Common myeloid progenitor, CD34-positive (primary cell): ENCODE measurements at regions not wholly inside any gene's neighbourhood (a gene's known extent, or its start where the extent isn't known, plus 50 kb on each side); places are given as distances from the start of the nearest gene placed in this dataset.
"Not testable (repeated sequence)": the region's sequence is repeated elsewhere in the genome, so short reads cannot be mapped to it uniquely, and the experiment has no call there.

Source experiments
- CTCF ChIA-PET: fragments of 350-600 bp; sonication (Branson Sonifier 250); formaldehyde crosslinking; loops from one replicate; lab custom pipeline; 2021; ENCODE audit warnings: antibody characterized with exemption; lab: Charles Lee
- POLR2A ChIA-PET: fragments of 350-600 bp; sonication (Branson Sonifier 250); formaldehyde crosslinking; loops from one replicate; lab custom pipeline; 2021; ENCODE audit warnings: antibody characterized with exemption; lab: Charles Lee
- DNase-seq, 3 donors: peaks; one replicate each; pipeline versions ENCODE4 v3.0.0 to v3.0.0-alpha.2; 2013
- H3K27ac ChIP-seq, 2 experiments: 1 replicate in 1 of 2; 2 replicates in 1 of 2; pipeline ENCODE4 v1.7.0; 2013; ENCODE audit warnings: inconsistent platforms in 2 of 2, low read length in 2 of 2, mild to moderate bottlenecking in 2 of 2, low read depth in 1 of 2, moderate library complexity in 1 of 2; ENCODE audit not compliant: severe bottlenecking in 2 of 2, insufficient read depth in 1 of 2, poor library complexity in 1 of 2
- H3K27me3 ChIP-seq, 5 experiments: replicated peaks in 2 of 5; 1 replicate in 3 of 5; 2 replicates in 2 of 5; pipeline versions ENCODE4 v1.6.1 to v1.7.0; 2013; ENCODE audit warnings: low read length in 4 of 5, mild to moderate bottlenecking in 2 of 5, moderate library complexity in 2 of 5, inconsistent platforms in 1 of 5; ENCODE audit not compliant: insufficient read depth in 5 of 5, control insufficient read depth in 4 of 5
- H3K36me3 ChIP-seq, 4 experiments: 1 replicate in 2 of 4; 2 replicates in 2 of 4; pipeline versions ENCODE4 v1.6.1 to v1.7.0; 2013; ENCODE audit warnings: low read length in 3 of 4, control low read depth in 1 of 4, mild to moderate bottlenecking in 1 of 4; ENCODE audit not compliant: control insufficient read depth in 4 of 4, insufficient read depth in 4 of 4
- H3K4me1 ChIP-seq, 4 experiments: 1 replicate in 3 of 4; 2 replicates in 1 of 4; pipeline versions ENCODE4 v1.6.1 to v1.7.1; 2013; ENCODE audit warnings: low read length in 3 of 4, mild to moderate bottlenecking in 3 of 4, control low read depth in 1 of 4, inconsistent platforms in 1 of 4, moderate library complexity in 1 of 4; ENCODE audit not compliant: control insufficient read depth in 4 of 4, insufficient read depth in 4 of 4; ENCODE audit errors: control extremely low read depth in 1 of 4
- H3K4me3 ChIP-seq, 7 experiments: 1 replicate in 4 of 7; 2 replicates in 3 of 7; pipeline versions ENCODE4 v1.5.1 to v1.7.0; 2013; ENCODE audit warnings: mild to moderate bottlenecking in 7 of 7, low read length in 6 of 7, moderate library complexity in 6 of 7, inconsistent platforms in 2 of 7, low read depth in 2 of 7, control low read depth in 1 of 7; ENCODE audit not compliant: insufficient read depth in 4 of 7, control insufficient read depth in 1 of 7; ENCODE audit errors: extremely low read depth in 1 of 7
- H3K9me3 ChIP-seq, 5 experiments: 1 replicate in 4 of 5; 2 replicates in 1 of 5; pipeline versions ENCODE4 v1.6.1 to v1.7.1; 2013; ENCODE audit warnings: low read length in 4 of 5, mild to moderate bottlenecking in 2 of 5, inconsistent platforms in 1 of 5, low read depth in 1 of 5, moderate library complexity in 1 of 5; ENCODE audit not compliant: control insufficient read depth in 4 of 5, insufficient read depth in 2 of 5; ENCODE audit errors: control extremely low read depth in 1 of 5
- whole genome bisulfite sequencing: methylation state at CpG from one replicate; pipeline ENCODE4 v1.1.5; 2013; ENCODE audit not compliant: insufficient coverage; 5-methylcytosine and 5-hydroxymethylcytosine counted together

GRCh38 chr2:7627583-7627982 is 710.4 kb downstream of the RNF144A start:
- no peak for DNase-seq
- H3K36me3 ChIP-seq: no peaks in the 10 kb centered on the region
- ChIA-PET CTCF (no interaction called here), POLR2A (no interaction called here)
- H3K27me3 ChIP-seq: no peaks in the 10 kb centered on the region
- no peak overlapping the region for H3K27ac ChIP-seq
- no peak overlapping the region for H3K4me3 ChIP-seq
- H3K9me3 ChIP-seq: peaks cover 0 to 4% (median 0%) of the 10 kb centered on the region in 5 experiments
- 37% methylated on average over 3 of the region's 3 CpGs for WGBS
- peaks cover 0 to 9% (median 4%) of the 10 kb centered on the region in 4 experiments for H3K4me1 ChIP-seq

DNA sequence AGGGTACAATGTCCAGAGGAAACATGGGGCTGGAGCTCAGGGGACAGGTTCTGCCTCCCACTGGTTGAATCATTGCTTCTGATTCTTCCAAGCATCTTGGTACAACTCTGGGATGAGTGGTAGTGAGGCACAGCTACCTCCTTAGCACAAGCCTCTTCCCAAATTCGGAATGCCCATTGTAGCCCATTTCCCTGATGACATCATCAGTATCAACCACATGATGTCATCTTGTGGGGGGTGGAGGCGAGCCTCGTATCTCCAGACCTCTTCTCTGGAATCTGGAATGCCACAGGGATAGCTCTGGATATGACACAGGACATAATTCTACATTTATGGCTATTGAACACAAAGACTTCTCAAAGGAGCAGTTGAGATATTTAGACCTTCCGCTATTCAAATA is 715.2 kb downstream of the RNF144A start:
- no peak overlapping the region for H3K27ac ChIP-seq
- CTCF ChIA-PET: no interaction called here
- POLR2A ChIA-PET: interaction anchor here (0.6 kb wide), 1 partner anchor 113 kb away, joined by 4 read pairs; no protein-coding TSS in a partner anchor
- H3K36me3 ChIP-seq: no peaks in the 10 kb centered on the region
- no peak for DNase-seq
- H3K27me3 ChIP-seq: no peaks in the 10 kb centered on the region
- no peaks in the 10 kb centered on the region for H3K4me1 ChIP-seq
- peaks cover 0 to 2% (median 0%) of the 10 kb centered on the region in 5 experiments for H3K9me3 ChIP-seq
- 100% methylated on average over 3 of the region's 4 CpGs for WGBS
- H3K4me3 ChIP-seq: no peak overlapping the region

DNA sequence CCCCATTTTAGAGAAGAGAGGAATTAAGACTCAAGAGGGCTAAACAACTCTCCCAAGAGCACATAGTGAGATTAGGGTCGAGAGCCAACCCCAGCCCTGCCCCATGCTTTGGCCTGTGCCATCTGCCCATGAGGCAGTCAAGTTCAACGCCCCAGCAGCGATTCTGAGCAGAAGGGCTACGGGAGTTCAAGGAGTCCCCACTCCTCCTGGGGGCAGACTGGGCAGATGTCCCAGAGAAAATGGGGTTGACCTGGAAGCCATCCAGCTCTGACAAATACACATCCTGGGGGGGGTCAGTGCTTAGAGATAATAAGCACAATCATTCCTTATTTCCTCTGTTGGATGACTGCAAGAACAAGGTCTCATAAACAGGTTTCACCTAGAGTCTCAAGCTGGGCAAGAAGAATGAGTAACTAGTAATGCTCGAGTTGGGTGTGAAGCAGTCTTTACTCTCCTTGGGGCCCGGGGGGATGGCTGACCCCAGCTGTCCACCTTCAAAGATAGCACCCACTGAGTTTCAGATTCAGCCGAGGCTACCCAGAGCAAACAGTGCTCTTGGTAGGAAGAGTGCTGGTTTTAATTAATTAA is 716.4 kb downstream of the RNF144A start:
- Histone ChIP-seq H3K36me3 (no peaks in the 10 kb centered on the region), H3K4me1 (no peaks in the 10 kb centered on the region), H3K9me3 (peaks cover 0 to 2% (median 0%) of the 10 kb centered on the region in 5 experiments), H3K27ac (no peak overlapping the region), H3K27me3 (no peaks in the 10 kb centered on the region), H3K4me3 (no peak overlapping the region)
- 98% methylated on average over 5 of the region's 7 CpGs for WGBS
- DNase-seq: no peak
- POLR2A ChIA-PET: no interaction called here
- CTCF ChIA-PET: no interaction called here

- WGBS: 94% methylated on average over 4 of the region's 7 CpGs
- Histone ChIP-seq H3K9me3 (peaks cover 0 to 2% (median 0%) of the 10 kb centered on the region in 5 experiments), H3K36me3 (no peaks in the 10 kb centered on the region), H3K4me3 (no peak overlapping the region), H3K27ac (no peak overlapping the region), H3K27me3 (no peaks in the 10 kb centered on the region), H3K4me1 (no peaks in the 10 kb centered on the region)
- no peak for DNase-seq
- ChIA-PET CTCF (no interaction called here), POLR2A (no interaction called here)
Observed at GRCh38 chr2:7634409-7634808, 717.2 kb downstream of the RNF144A start.

- Histone ChIP-seq H3K4me3 (no peak overlapping the region), H3K36me3 (no peaks in the 10 kb centered on the region), H3K27me3 (peaks cover 0 to 3% (median 0%) of the 10 kb centered on the region in 5 experiments), H3K9me3 (peaks cover 1 to 11% (median 4%) of the 10 kb centered on the region in 5 experiments), H3K4me1 (no peaks in the 10 kb centered on the region), H3K27ac (no peak overlapping the region)
- POLR2A ChIA-PET: no interaction called here
- WGBS: no CpG with 5 or more reads among the region's 1 CpG
- DNase-seq: no peak
- CTCF ChIA-PET: no interaction called here
Observed at GRCh38 chr2:7639476-7639875, 722.3 kb downstream of the RNF144A start.

GRCh38 chr2:7641272-7641671 is 724.1 kb downstream of the RNF144A start:
- 100% methylated on average over 2 of the region's 3 CpGs for WGBS
- H3K36me3 ChIP-seq, H3K27me3 ChIP-seq, H3K4me3 ChIP-seq, CTCF ChIA-PET, DNase-seq, H3K4me1 ChIP-seq, POLR2A ChIA-PET, H3K27ac ChIP-seq: not testable (repeated sequence)
- H3K9me3 ChIP-seq: peaks cover 1 to 11% (median 3%) of the 10 kb centered on the region in 5 experiments

DNA sequence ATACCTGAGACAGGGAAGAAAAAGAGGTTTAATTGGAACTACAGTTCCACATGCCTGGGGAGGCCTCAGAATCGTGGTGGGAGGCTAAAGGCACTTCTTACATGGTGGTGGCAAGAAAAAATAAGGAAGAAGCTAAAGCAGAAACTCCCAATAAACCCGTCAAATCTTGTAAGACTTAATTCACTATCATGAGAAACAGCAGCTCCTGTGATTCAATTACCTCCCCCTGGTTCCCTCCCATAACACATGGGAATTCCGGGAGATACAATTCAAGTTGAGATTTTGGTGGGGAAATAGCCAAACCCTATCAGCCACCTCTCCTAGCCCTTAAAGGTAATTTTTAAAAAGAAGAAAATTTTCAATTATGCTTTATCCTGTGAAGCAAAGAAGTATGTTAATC is 728.8 kb downstream of the RNF144A start:
- WGBS: 83% methylated on average over 1 of the region's 3 CpGs
- peaks cover 0 to 6% (median 3%) of the 10 kb centered on the region in 5 experiments for H3K9me3 ChIP-seq
- no peaks in the 10 kb centered on the region for H3K4me1 ChIP-seq
- ChIA-PET POLR2A (no interaction called here), CTCF (no interaction called here)
- no peak for DNase-seq
- no peaks in the 10 kb centered on the region for H3K27me3 ChIP-seq
- no peaks in the 10 kb centered on the region for H3K36me3 ChIP-seq
- no peak overlapping the region for H3K4me3 ChIP-seq
- no peak overlapping the region for H3K27ac ChIP-seq
